ENCODE measurements at regions not wholly inside any gene's neighbourhood (a gene's known extent, or its start where the extent isn't known, plus 50 kb on each side); places are given as distances from the start of the nearest gene placed in this dataset.

- TF ChIP-seq SIX5 (IDR thresholded peaks at IDR 0.05; ENCODE audit: low read depth, low read length) (no peak), TAF7 (optimal IDR thresholded peaks at IDR 0.05; ENCODE audit: borderline replicate concordance, low read depth, low read length) (no peak), CTCF (IDR thresholded peaks at IDR 0.05; ENCODE audit: control extremely low read depth in 1 of 3, insufficient read depth in 1 of 3, low read depth in 1 of 3, low read length in 3 of 3) (no peak), BRCA1 (IDR thresholded peaks at IDR 0.05; ENCODE audit: low read depth, low read length) (no peak)
These were observed 466.4 kb downstream of the MED13L start for GRCh38 chr12:115811045-115811444.

All from H1 (cell line).